ENCODE measurements at regions not wholly inside any gene's neighbourhood (a gene's known extent, or its start where the extent isn't known, plus 50 kb on each side); places are given as distances from the start of the nearest gene placed in this dataset.

GRCh38 chr12:60255044-60255443 is 659.2 kb downstream of the SLC16A7 start:
- no peak for TF ChIP-seq CTCF (conservative IDR thresholded peaks at IDR 0.05; ENCODE audit: control insufficient read depth, insufficient read depth, low read depth, low read length)
- no peak for DNase-seq (ENCODE audit: low read depth)
- H3K4me3 ChIP-seq (ENCODE audit: control insufficient read depth, low read depth, low read length) = no peak overlapping the region

DNA sequence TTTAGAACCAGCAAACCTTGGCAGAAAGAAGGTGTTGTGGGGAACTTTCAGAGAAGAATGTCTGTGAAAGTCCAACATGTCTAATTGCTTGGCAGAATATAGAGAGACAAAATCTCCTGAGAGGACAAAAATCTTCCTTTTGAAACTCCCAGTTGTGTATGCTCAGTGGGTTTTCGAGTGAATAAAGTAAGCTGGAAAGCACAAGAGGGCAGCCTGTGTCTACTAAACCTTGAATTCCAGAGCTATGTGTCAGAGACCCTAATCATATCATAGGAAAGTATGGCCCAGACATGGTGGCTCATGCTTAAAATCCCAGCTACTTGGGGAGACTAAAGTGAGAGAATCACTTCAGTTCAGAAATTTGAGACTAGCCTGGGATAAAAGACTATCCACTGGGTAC is 661.2 kb downstream of the SLC16A7 start:
- TF ChIP-seq CTCF (conservative IDR thresholded peaks at IDR 0.05; ENCODE audit: control insufficient read depth, insufficient read depth, low read depth, low read length) = no peak
- peak; percentile 61 for DNase-seq (ENCODE audit: low read depth)

DNA sequence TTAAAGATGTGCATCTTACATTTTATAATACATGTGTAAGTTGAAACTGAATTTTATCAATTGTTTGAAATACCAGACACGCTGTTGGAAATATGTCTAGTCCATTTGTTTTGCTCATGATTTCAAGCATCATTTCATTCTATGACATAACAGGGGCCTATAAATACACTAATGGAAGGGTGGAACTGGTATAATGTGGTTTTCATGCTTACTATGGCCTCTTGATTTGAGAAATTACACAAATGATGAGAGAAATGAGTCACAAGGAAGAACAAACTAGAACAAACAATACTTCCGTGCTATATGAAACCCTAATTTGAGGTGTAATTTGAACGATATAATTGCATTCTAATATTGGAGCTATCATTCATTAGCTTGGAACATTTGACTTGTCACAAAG is 663.4 kb downstream of the SLC16A7 start:
- no peak for DNase-seq (ENCODE audit: low read depth)
- no peak overlapping the region for H3K4me3 ChIP-seq (ENCODE audit: control insufficient read depth, low read depth, low read length)
- no peak for TF ChIP-seq CTCF (conservative IDR thresholded peaks at IDR 0.05; ENCODE audit: control insufficient read depth, insufficient read depth, low read depth, low read length)

More for the DNA sequence above, 661.2 kb downstream of the SLC16A7 start:
- H3K4me3 ChIP-seq (ENCODE audit: control insufficient read depth, low read depth, low read length) = no peak overlapping the region

DNA sequence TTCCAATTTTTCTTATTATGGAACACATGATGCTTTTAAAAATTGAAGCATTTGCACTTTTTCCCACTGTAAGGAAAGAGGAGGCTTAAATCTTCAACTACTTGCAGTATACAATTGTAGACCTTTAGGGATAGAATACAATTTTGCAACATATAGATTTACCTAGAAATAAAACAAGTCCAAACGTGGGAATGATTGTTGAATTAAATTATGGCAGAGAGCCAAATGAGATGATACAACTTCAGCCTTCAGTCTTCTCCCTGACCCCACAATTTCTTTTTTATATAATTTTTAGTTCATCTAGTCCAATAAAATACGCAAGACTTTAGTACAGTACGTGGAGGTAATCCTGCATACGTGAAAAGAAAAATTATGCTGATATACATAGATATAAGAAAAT is 666.5 kb downstream of the SLC16A7 start:
- no peak for DNase-seq (ENCODE audit: low read depth)
- TF ChIP-seq CTCF (conservative IDR thresholded peaks at IDR 0.05; ENCODE audit: control insufficient read depth, insufficient read depth, low read depth, low read length) = no peak
- no peak overlapping the region for H3K4me3 ChIP-seq (ENCODE audit: control insufficient read depth, low read depth, low read length)

DNA sequence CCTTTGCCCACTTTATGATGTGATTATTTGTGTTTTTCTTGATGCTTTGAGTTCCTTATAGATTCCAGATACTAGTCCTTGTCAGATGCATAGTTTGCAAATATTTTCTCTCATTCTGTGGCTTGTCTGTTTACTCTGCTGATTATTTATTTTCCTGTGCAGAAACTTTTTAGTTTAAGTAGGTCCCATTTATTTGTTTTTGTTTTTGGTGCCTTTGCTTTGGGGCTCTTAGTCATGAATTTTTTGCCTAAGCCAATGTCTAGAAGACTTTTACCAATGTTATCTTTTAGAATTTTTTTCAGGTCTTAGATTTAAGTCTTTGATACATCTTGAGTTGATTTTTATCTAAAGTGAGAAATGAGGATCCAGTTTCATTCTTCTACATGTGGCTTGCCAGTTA is 667.3 kb downstream of the SLC16A7 start:
- no peak for DNase-seq (ENCODE audit: low read depth)
- H3K4me3 ChIP-seq (ENCODE audit: control insufficient read depth, low read depth, low read length) = no peak overlapping the region
- no peak for TF ChIP-seq CTCF (conservative IDR thresholded peaks at IDR 0.05; ENCODE audit: control insufficient read depth, insufficient read depth, low read depth, low read length)

- DNase-seq (ENCODE audit: low read depth) = no peak
These were observed 668.1 kb downstream of the SLC16A7 start for GRCh38 chr12:60263836-60264493.

More at GRCh38 chr12:60263836-60264493, 668.1 kb downstream of the SLC16A7 start:
- no peak for TF ChIP-seq CTCF (conservative IDR thresholded peaks at IDR 0.05; ENCODE audit: control insufficient read depth, insufficient read depth, low read depth, low read length)
- H3K4me3 ChIP-seq (ENCODE audit: control insufficient read depth, low read depth, low read length) = no peak overlapping the region

Measured in fibroblast of mammary gland (primary cell).